GM23248 (cell line): ENCODE measurements at regions not wholly inside any gene's neighbourhood (a gene's known extent, or its start where the extent isn't known, plus 50 kb on each side); places are given as distances from the start of the nearest gene placed in this dataset.

ENCODE experiments used
- EZH2 ChIP-seq: fragments of 200-600 bp; sonication (generic); IDR thresholded peaks from 2 replicates; pipeline ENCODE4 v1.6.1; 2018; ENCODE audit warnings: antibody characterized with exemption, mild to moderate bottlenecking; ENCODE audit not compliant: insufficient read depth, poor library complexity, severe bottlenecking
- EZH2phosphoT487 ChIP-seq: fragments of 200-600 bp; sonication (generic); IDR thresholded peaks from 2 replicates; pipeline ENCODE4 v1.6.1; 2018; ENCODE audit warnings: antibody characterized with exemption, moderate library complexity, mild to moderate bottlenecking, low read depth; ENCODE audit not compliant: insufficient read depth

DNA sequence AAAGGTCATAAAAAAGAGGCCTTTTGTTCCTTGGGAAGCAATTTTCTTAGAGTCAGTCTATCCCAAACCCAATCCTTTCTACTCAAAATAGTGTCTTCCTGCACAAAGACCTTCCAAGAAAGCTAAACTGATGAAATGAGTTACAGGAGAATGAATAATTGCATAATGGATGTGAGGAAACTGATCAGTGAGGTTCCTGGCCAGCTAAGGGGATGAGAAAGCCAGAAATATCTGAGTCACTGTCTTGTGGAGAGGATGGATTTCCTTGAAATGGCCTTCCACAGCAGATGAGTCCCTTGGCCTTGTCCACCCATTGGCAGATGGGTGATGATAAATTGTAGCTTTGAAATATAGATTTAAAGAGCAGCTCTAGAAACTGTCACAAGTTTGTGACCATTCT, 756.1 kb downstream of the DNAH5 start:
- TF ChIP-seq EZH2: no peak
- TF ChIP-seq EZH2phosphoT487: no peak
